Naive thymus-derived CD8-positive, alpha-beta T cell (primary cell): ENCODE measurements at regions not wholly inside any gene's neighbourhood (a gene's known extent, or its start where the extent isn't known, plus 50 kb on each side); places are given as distances from the start of the nearest gene placed in this dataset.

Source experiments
- ATAC-seq, 2 donors: fragments of 150-1000 bp; cut with Tn5 transposase in 1 of 2; sonication (Bioruptor Pico), chemical (Tn5 transposase) in 1 of 2; 1 replicate in 1 of 2; 2 replicates in 1 of 2; pipeline ENCODE4 v1.10.0; 2021; ENCODE audit warnings: mild to moderate bottlenecking in 2 of 2, moderate library complexity in 2 of 2
- POLR2A ChIA-PET: fragments of 350-600 bp; sonication (Branson Sonifier 250); formaldehyde crosslinking; loops from one replicate; lab custom pipeline; 2021; ENCODE audit warnings: antibody characterized with exemption; lab: Charles Lee
- DNase-seq, 10 donors: peaks; one replicate each; pipeline versions ENCODE4 v3.0.0 to v3.0.0-alpha.2; 2020 to 2022
- H3K27ac Mint-ChIP-seq, 10 donors: one replicate each; pipeline ENCODE4 v1.8.0; 2020 to 2022; ENCODE audit warnings: mild to moderate bottlenecking in 10 of 10, mixed read lengths in 10 of 10, moderate library complexity in 4 of 10, inconsistent platforms in 1 of 10
- H3K27me3 Mint-ChIP-seq, 5 donors: one replicate each; pipeline ENCODE4 v1.8.0; 2021 to 2022; ENCODE audit warnings: mixed read lengths in 5 of 5
- H3K36me3 Mint-ChIP-seq, 3 donors: one replicate each; pipeline ENCODE4 v1.8.0; 2020 to 2022; ENCODE audit warnings: mixed read lengths in 3 of 3, mild to moderate bottlenecking in 2 of 3, inconsistent platforms in 1 of 3
- H3K4me1 Mint-ChIP-seq, 4 donors: one replicate each; pipeline ENCODE4 v1.8.0; 2021 to 2022; ENCODE audit warnings: mixed read lengths in 4 of 4
- H3K4me3 Mint-ChIP-seq, 10 donors: one replicate each; pipeline ENCODE4 v1.8.0; 2020 to 2022; ENCODE audit warnings: mild to moderate bottlenecking in 10 of 10, mixed read lengths in 10 of 10, moderate library complexity in 6 of 10, inconsistent platforms in 1 of 10
- H3K9me3 Mint-ChIP-seq, 9 donors: one replicate each; pipeline ENCODE4 v1.8.0; 2020 to 2022; ENCODE audit warnings: mixed read lengths in 9 of 9, mild to moderate bottlenecking in 3 of 9, inconsistent platforms in 1 of 9, moderate library complexity in 1 of 9

- no peaks in the 10 kb centered on the region for H3K27me3 Mint-ChIP-seq
Measured at GRCh38 chr4:38232741-38233140, 272.5 kb downstream of the PTTG2 start.

GRCh38 chr4:38233727-38234480 is 273.7 kb downstream of the PTTG2 start:
- H3K4me1 Mint-ChIP-seq, result no peaks in the 10 kb centered on the region
- no peak overlapping the region for H3K4me3 Mint-ChIP-seq
- no peaks in the 10 kb centered on the region for H3K36me3 Mint-ChIP-seq
- DNase-seq, result no peak
- POLR2A ChIA-PET, result interaction anchor here (0.7 kb wide), 2 partner anchors 34 to 438 kb away, joined by 4 to 5 read pairs; no protein-coding TSS in a partner anchor
- no peaks in the 10 kb centered on the region for H3K9me3 Mint-ChIP-seq
- H3K27me3 Mint-ChIP-seq, result no peaks in the 10 kb centered on the region
- ATAC-seq, result no peak
- no peak overlapping the region for H3K27ac Mint-ChIP-seq

More at GRCh38 chr4:38232741-38233140, 272.5 kb downstream of the PTTG2 start:
- POLR2A ChIA-PET, result no interaction called here
- ATAC-seq (no peak), DNase-seq (no peak)
- H3K4me3 Mint-ChIP-seq, result no peak overlapping the region
- no peaks in the 10 kb centered on the region for H3K4me1 Mint-ChIP-seq
- H3K36me3 Mint-ChIP-seq, result no peaks in the 10 kb centered on the region
- no peak overlapping the region for H3K27ac Mint-ChIP-seq
- H3K9me3 Mint-ChIP-seq, result no peaks in the 10 kb centered on the region

DNA sequence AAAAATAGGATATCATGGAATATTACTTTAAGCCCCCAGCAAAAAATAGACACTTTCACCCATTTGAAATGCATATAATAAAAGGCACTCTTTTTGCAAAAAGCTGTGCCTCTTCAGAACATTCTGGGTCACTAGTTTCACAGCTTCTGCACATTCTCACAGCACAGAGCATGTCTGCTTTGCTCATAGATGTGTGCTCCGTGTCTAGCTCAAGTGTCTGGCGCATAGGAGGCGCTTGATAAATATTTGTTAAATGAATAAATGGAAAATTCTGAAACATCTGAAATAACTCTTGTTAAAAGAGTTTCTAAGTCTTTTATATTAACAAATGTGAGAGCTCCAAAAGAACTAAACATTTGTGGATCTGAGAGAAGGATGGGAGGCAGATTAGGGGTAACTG is 275.2 kb downstream of the PTTG2 start:
- Mint-ChIP-seq H3K9me3 (no peaks in the 10 kb centered on the region), H3K4me1 (no peaks in the 10 kb centered on the region), H3K36me3 (no peaks in the 10 kb centered on the region), H3K27ac (no peak overlapping the region), H3K27me3 (no peaks in the 10 kb centered on the region), H3K4me3 (no peak overlapping the region)
- DNase-seq (no peak), ATAC-seq (no peak)
- POLR2A ChIA-PET, result no interaction called here

GRCh38 chr4:38236003-38236402 is 275.8 kb downstream of the PTTG2 start:
- H3K9me3 Mint-ChIP-seq, result no peaks in the 10 kb centered on the region
- DNase-seq (no peak), ATAC-seq (no peak)
- POLR2A ChIA-PET, result no interaction called here
- H3K27me3 Mint-ChIP-seq, result no peaks in the 10 kb centered on the region
- H3K4me1 Mint-ChIP-seq, result no peaks in the 10 kb centered on the region
- H3K4me3 Mint-ChIP-seq, result no peak overlapping the region
- H3K36me3 Mint-ChIP-seq, result no peaks in the 10 kb centered on the region
- no peak overlapping the region for H3K27ac Mint-ChIP-seq

DNA sequence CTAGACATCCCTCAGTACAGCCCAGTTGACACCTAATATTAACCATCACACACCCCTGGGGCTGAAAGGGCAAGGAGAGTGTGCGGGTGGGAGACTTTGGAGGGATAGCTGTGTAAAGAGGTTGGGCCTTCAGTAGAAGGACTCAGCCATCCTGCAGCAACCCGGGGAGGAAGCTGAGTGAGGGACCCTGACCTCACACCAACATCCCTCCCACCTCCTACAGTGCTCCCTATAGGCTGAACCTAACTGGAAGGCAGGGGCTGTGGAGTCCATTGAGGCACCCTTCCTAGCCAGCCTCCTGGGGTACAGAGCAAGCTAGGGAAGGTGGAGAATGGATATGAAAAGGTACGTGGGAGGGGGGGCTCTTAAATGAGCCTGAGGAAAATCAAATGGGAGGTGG is 276.3 kb downstream of the PTTG2 start:
- DNase-seq, result no peak
- POLR2A ChIA-PET, result no interaction called here
- Mint-ChIP-seq H3K27ac (no peak overlapping the region), H3K27me3 (no peaks in the 10 kb centered on the region), H3K9me3 (no peaks in the 10 kb centered on the region), H3K36me3 (no peaks in the 10 kb centered on the region), H3K4me1 (no peaks in the 10 kb centered on the region), H3K4me3 (no peak overlapping the region)
- ATAC-seq, result no peak

DNA sequence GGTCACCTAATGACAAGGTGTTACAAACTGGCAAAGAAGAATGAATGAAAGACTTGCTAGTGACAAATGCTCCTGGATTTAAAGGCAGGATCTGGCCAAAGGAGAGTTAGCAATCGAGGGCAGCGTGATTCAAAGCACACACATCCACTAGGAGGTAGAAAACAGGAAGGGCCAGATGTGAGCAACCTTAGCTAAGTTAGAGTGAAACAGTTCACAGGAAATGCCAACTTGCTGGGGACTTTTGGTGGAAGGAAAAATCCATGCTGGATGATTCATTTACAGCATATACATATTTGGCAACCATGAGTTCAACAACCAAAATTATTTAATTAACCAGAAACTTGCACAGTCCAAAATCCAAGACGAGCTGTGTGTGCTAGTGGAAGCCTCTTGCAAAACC is 276.9 kb downstream of the PTTG2 start:
- H3K27ac Mint-ChIP-seq, result no peak overlapping the region
- no peaks in the 10 kb centered on the region for H3K9me3 Mint-ChIP-seq
- no peaks in the 10 kb centered on the region for H3K36me3 Mint-ChIP-seq
- ATAC-seq (no peak), DNase-seq (no peak)
- H3K4me1 Mint-ChIP-seq, result peaks cover 0 to under 1% (median 0%) of the 10 kb centered on the region in 4 donors
- POLR2A ChIA-PET, result no interaction called here
- no peaks in the 10 kb centered on the region for H3K27me3 Mint-ChIP-seq
- H3K4me3 Mint-ChIP-seq, result no peak overlapping the region

DNA sequence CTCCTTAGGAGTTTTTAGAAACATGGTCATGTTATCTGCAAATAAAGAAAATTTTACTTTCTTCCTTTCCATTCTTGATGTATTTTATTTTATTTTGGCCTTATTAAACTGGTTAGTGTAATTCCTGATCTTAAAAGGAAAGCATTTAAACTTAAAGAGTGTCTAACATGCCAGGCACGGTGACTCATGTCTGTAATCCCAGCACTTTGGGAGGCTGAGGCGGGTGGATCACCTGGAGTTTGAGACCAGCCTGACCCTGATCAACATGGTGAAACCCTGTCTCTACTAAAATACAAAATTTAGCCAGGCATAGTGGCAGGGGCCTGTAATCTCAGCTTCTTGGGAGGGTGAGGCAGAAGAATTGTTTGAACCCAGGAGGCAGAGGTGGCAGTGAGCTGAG is 281.3 kb downstream of the PTTG2 start:
- ATAC-seq, result no peak
- DNase-seq, result no peak
- Mint-ChIP-seq H3K9me3 (peaks cover 0 to 1% (median 0%) of the 10 kb centered on the region in 9 donors), H3K4me1 (peaks cover 7 to 16% (median 11%) of the 10 kb centered on the region in 4 donors), H3K27ac (no peak overlapping the region), H3K4me3 (no peak overlapping the region), H3K36me3 (no peaks in the 10 kb centered on the region), H3K27me3 (no peaks in the 10 kb centered on the region)
- POLR2A ChIA-PET, result no interaction called here

- H3K36me3 Mint-ChIP-seq, result no peaks in the 10 kb centered on the region
- H3K4me1 Mint-ChIP-seq, result peaks cover 7 to 16% (median 11%) of the 10 kb centered on the region in 4 donors
- DNase-seq (no peak), ATAC-seq (no peak)
- H3K27ac Mint-ChIP-seq, result peak overlapping the region in 1 of 10 donors; percentile 22
- no peak overlapping the region for H3K4me3 Mint-ChIP-seq
- POLR2A ChIA-PET, result no interaction called here
- H3K27me3 Mint-ChIP-seq, result no peaks in the 10 kb centered on the region
- peaks cover 0 to 2% (median 0%) of the 10 kb centered on the region in 9 donors for H3K9me3 Mint-ChIP-seq
Measured at GRCh38 chr4:38242101-38242500, 281.9 kb downstream of the PTTG2 start.

DNA sequence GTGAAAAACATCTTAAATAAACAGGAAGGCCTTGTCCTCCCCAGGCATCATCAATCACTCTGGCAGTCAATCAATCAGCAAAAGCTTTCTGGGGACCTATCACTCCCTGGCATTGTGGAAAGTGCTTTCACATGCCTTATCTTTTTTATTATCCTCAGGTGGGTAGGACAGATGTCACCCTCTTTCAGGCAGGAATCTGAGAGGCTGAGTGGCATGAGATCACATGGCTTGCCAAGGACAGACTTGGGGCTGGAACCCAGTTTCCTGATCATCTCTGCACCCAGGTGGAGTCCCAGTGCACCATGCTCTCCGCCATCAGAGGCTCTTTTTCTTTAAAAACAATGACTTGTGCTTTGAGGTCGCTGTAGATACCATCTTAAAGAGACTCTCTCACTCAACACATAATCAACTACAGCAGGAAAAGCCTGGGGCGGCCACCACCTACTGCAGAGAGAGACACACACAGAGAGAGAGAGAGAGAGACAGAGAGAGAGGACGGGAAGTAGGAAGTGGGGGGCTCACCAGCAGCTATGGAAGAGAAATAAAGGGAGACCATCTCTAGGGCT is 282.7 kb downstream of the PTTG2 start:
- ATAC-seq, result peak in 1 of 2 donors; percentile 38
- Mint-ChIP-seq H3K4me3 (peak overlapping the region in 3 of 10 donors; percentile 24 to 65 (median 64)), H3K36me3 (no peaks in the 10 kb centered on the region), H3K4me1 (peaks cover 7 to 16% (median 11%) of the 10 kb centered on the region in 4 donors), H3K9me3 (peaks cover 0 to 2% (median 0%) of the 10 kb centered on the region in 9 donors), H3K27me3 (no peaks in the 10 kb centered on the region), H3K27ac (peak overlapping the region in 7 of 10 donors; percentile 29 to 88 (median 57))
- POLR2A ChIA-PET, result no interaction called here
- peak in 1 of 10 donors; percentile 4 for DNase-seq

GRCh38 chr4:38243388-38244053 is 283.3 kb downstream of the PTTG2 start:
- peak overlapping the region in 5 of 10 donors; percentile 24 to 88 (median 72) for H3K27ac Mint-ChIP-seq
- no peaks in the 10 kb centered on the region for H3K27me3 Mint-ChIP-seq
- H3K36me3 Mint-ChIP-seq, result no peaks in the 10 kb centered on the region
- H3K4me1 Mint-ChIP-seq, result peaks cover 7 to 16% (median 11%) of the 10 kb centered on the region in 4 donors
- POLR2A ChIA-PET, result no interaction called here
- peaks cover 0 to 2% (median 0%) of the 10 kb centered on the region in 9 donors for H3K9me3 Mint-ChIP-seq
- DNase-seq (no peak), ATAC-seq (peak in 1 of 2 donors; percentile 16)
- H3K4me3 Mint-ChIP-seq, result peak overlapping the region in 2 of 10 donors; percentile 20 to 24

- ATAC-seq, result no peak
- Mint-ChIP-seq H3K4me1 (peaks cover 0 to 2% (median 0%) of the 10 kb centered on the region in 4 donors), H3K36me3 (peaks cover 0 to 22% (median 20%) of the 10 kb centered on the region in 3 donors), H3K4me3 (no peak overlapping the region), H3K9me3 (peaks cover 7 to 37% (median 24%) of the 10 kb centered on the region in 9 donors), H3K27ac (no peak overlapping the region), H3K27me3 (no peaks in the 10 kb centered on the region)
- no peak for DNase-seq
- POLR2A ChIA-PET, result no interaction called here
Measured at GRCh38 chr4:38254825-38255224, 294.6 kb downstream of the PTTG2 start.

- Mint-ChIP-seq H3K27ac (no peak overlapping the region), H3K4me1 (peaks cover 0 to 4% (median 0%) of the 10 kb centered on the region in 4 donors), H3K36me3 (peaks cover 0 to 18% (median 17%) of the 10 kb centered on the region in 3 donors), H3K27me3 (no peaks in the 10 kb centered on the region), H3K9me3 (peaks cover 7 to 31% (median 17%) of the 10 kb centered on the region in 9 donors), H3K4me3 (no peak overlapping the region)
- ATAC-seq, result no peak
- POLR2A ChIA-PET, result interaction anchor here (0.6 kb wide), 1 partner anchor 129 kb away, joined by 3 read pairs; no protein-coding TSS in a partner anchor
- DNase-seq, result no peak
Measured at GRCh38 chr4:38255572-38255971, 295.4 kb downstream of the PTTG2 start.

GRCh38 chr4:38266616-38267015 is 306.4 kb downstream of the PTTG2 start:
- no peak overlapping the region for H3K27ac Mint-ChIP-seq
- H3K9me3 Mint-ChIP-seq, result peaks cover 0 to 2% (median 0%) of the 10 kb centered on the region in 9 donors
- H3K36me3 Mint-ChIP-seq, result no peaks in the 10 kb centered on the region
- no peak for ATAC-seq
- DNase-seq, result no peak
- no peaks in the 10 kb centered on the region for H3K4me1 Mint-ChIP-seq
- POLR2A ChIA-PET, result no interaction called here
- H3K27me3 Mint-ChIP-seq, result no peaks in the 10 kb centered on the region
- no peak overlapping the region for H3K4me3 Mint-ChIP-seq
